H9 (cell line): ENCODE measurements at regions not wholly inside any gene's neighbourhood (a gene's known extent, or its start where the extent isn't known, plus 50 kb on each side); places are given as distances from the start of the nearest gene placed in this dataset.

Source experiments
- DNase-seq: peaks from one replicate; pipeline ENCODE4 v3.0.0-alpha.2; 2017
- H2AFZ ChIP-seq: one replicate; pipeline ENCODE4 v1.6.1; 2013; ENCODE audit warnings: mild to moderate bottlenecking, low read length, control low read depth, moderate library complexity
- H2AK5ac ChIP-seq: 2 replicates; pipeline ENCODE4 v1.6.1; 2013; ENCODE audit warnings: low read length, control low read depth, mixed read lengths; ENCODE audit not compliant: insufficient read length
- H2BK120ac ChIP-seq: one replicate; pipeline ENCODE4 v1.6.1; 2013; ENCODE audit warnings: low read depth, mild to moderate bottlenecking, low read length, control low read depth, inconsistent platforms; ENCODE audit not compliant: poor library complexity, severe bottlenecking
- H2BK12ac ChIP-seq: 2 replicates; pipeline ENCODE4 v1.6.1; 2013; ENCODE audit warnings: low read length, control low read depth, mixed read lengths, low read depth; ENCODE audit not compliant: insufficient read length
- H2BK15ac ChIP-seq: 2 replicates; pipeline ENCODE4 v1.6.1; 2013; ENCODE audit warnings: low read depth, low read length, control low read depth
- H2BK20ac ChIP-seq: one replicate; pipeline ENCODE4 v1.6.1; 2013; ENCODE audit warnings: low read depth, mild to moderate bottlenecking, low read length, control low read depth, inconsistent platforms; ENCODE audit not compliant: poor library complexity, severe bottlenecking
- H2BK5ac ChIP-seq: 2 replicates; pipeline ENCODE4 v1.6.1; 2013; ENCODE audit warnings: low read length, control low read depth, mixed read lengths; ENCODE audit not compliant: insufficient read length
- H3K14ac ChIP-seq: 2 replicates; pipeline ENCODE4 v1.6.1; 2013; ENCODE audit warnings: low read length, control low read depth; ENCODE audit not compliant: insufficient read depth
- H3K18ac ChIP-seq: 2 replicates; pipeline ENCODE4 v1.6.1; 2013; ENCODE audit warnings: low read depth, mild to moderate bottlenecking, mixed read lengths, low read length, control low read depth; ENCODE audit not compliant: insufficient read length
- H3K23ac ChIP-seq: 2 replicates; pipeline ENCODE4 v1.6.1; 2013; ENCODE audit warnings: low read length, control low read depth, mixed read lengths, low read depth; ENCODE audit not compliant: insufficient read length
- H3K23me2 ChIP-seq: 2 replicates; pipeline ENCODE4 v1.6.1; 2013; ENCODE audit warnings: low read depth, mild to moderate bottlenecking, mixed read lengths, low read length, control low read depth; ENCODE audit not compliant: insufficient read length, poor library complexity, severe bottlenecking
- H3K27ac ChIP-seq: 2 replicates; pipeline ENCODE4 v1.5.1; 2013; ENCODE audit warnings: low read length, control low read depth, mixed read lengths, low read depth; ENCODE audit not compliant: insufficient read length
- H3K27me3 ChIP-seq: 2 replicates; pipeline ENCODE4 v1.6.1; 2013; ENCODE audit warnings: low read length, control low read depth, inconsistent platforms; ENCODE audit not compliant: insufficient read depth
- H3K4ac ChIP-seq: 2 replicates; pipeline ENCODE4 v1.6.1; 2013; ENCODE audit warnings: low read depth, mild to moderate bottlenecking, control low read depth, inconsistent platforms, low read length, moderate library complexity
- H3K4me1 ChIP-seq: 2 replicates; pipeline ENCODE4 v1.6.1; 2013; ENCODE audit warnings: low read length, control low read depth, inconsistent platforms; ENCODE audit not compliant: insufficient read depth
- H3K4me2 ChIP-seq: 2 replicates; pipeline ENCODE4 v1.6.1; 2013; ENCODE audit warnings: low read length, control low read depth, mixed read lengths; ENCODE audit not compliant: insufficient read length, insufficient read depth
- H3K56ac ChIP-seq: 2 replicates; pipeline ENCODE4 v1.6.1; 2013; ENCODE audit warnings: low read depth, mild to moderate bottlenecking, mixed read lengths, low read length, control low read depth; ENCODE audit not compliant: insufficient read length
- H3K79me1 ChIP-seq: 2 replicates; pipeline ENCODE4 v1.6.1; 2013; ENCODE audit warnings: low read depth, mild to moderate bottlenecking, moderate library complexity, low read length, control low read depth, inconsistent platforms; ENCODE audit not compliant: insufficient read depth, poor library complexity, severe bottlenecking
- H3K79me2 ChIP-seq: 2 replicates; pipeline ENCODE4 v1.6.1; 2013; ENCODE audit warnings: low read length, control low read depth, inconsistent platforms; ENCODE audit not compliant: insufficient read depth
- H3K9ac ChIP-seq: 2 replicates; pipeline ENCODE4 v1.6.1; 2013; ENCODE audit warnings: low read length, control low read depth, mixed read lengths; ENCODE audit not compliant: insufficient read length; ENCODE audit errors: extremely low read depth
- H3K9me3 ChIP-seq: one replicate; pipeline ENCODE4 v1.6.1; 2013; ENCODE audit warnings: low read depth, low read length, inconsistent platforms; ENCODE audit not compliant: control insufficient read depth
- H3T11ph ChIP-seq: one replicate; pipeline ENCODE4 v1.6.1; 2013; ENCODE audit warnings: mild to moderate bottlenecking, low read length, control low read depth, inconsistent platforms
- H4K20me1 ChIP-seq: one replicate; pipeline ENCODE4 v1.6.1; 2013; ENCODE audit not compliant: control insufficient read depth, insufficient read length, insufficient read depth
- H4K5ac ChIP-seq: 2 replicates; pipeline ENCODE4 v1.6.1; 2013; ENCODE audit warnings: low read depth, mild to moderate bottlenecking, mixed read lengths, low read length, control low read depth; ENCODE audit not compliant: insufficient read length
- H4K8ac ChIP-seq: replicated peaks from 2 replicates; pipeline ENCODE4 v1.6.1; 2013; ENCODE audit warnings: low read length, control low read depth, mixed read lengths, low read depth; ENCODE audit not compliant: insufficient read length
- H4K91ac ChIP-seq: 2 replicates; pipeline ENCODE4 v1.6.1; 2013; ENCODE audit warnings: low read depth, mild to moderate bottlenecking, moderate library complexity, mixed read lengths, low read length, control low read depth; ENCODE audit not compliant: insufficient read length
- H3K27ac Mint-ChIP-seq, 3 experiments: 2 replicates in 2 of 3; 3 replicates in 1 of 3; pipeline ENCODE4 v1.8.0; 2020 to 2021; ENCODE audit warnings: mixed read lengths in 3 of 3, mild to moderate bottlenecking in 1 of 3, moderate library complexity in 1 of 3
- H3K27me3 Mint-ChIP-seq: 2 replicates; pipeline ENCODE4 v1.8.0; 2021; ENCODE audit warnings: low read depth, mild to moderate bottlenecking, moderate library complexity, mixed read lengths
- H3K36me3 Mint-ChIP-seq, 3 experiments: 2 replicates in 2 of 3; 3 replicates in 1 of 3; pipeline ENCODE4 v1.8.0; 2020 to 2021; ENCODE audit warnings: low read depth in 3 of 3, mixed read lengths in 3 of 3; ENCODE audit not compliant: insufficient read depth in 1 of 3
- H3K4me1 Mint-ChIP-seq, 2 experiments: 2 replicates each; pipeline ENCODE4 v1.8.0; 2020; ENCODE audit warnings: mixed read lengths in 2 of 2
- H3K4me3 Mint-ChIP-seq, 2 experiments: 2 replicates in 1 of 2; 3 replicates in 1 of 2; pipeline ENCODE4 v1.8.0; 2020 to 2021; ENCODE audit warnings: mild to moderate bottlenecking in 2 of 2, mixed read lengths in 2 of 2, moderate library complexity in 1 of 2
- H3K9me3 Mint-ChIP-seq, 2 experiments: 2 replicates in 1 of 2; 3 replicates in 1 of 2; pipeline ENCODE4 v1.8.0; 2020; ENCODE audit warnings: mild to moderate bottlenecking in 2 of 2, mixed read lengths in 2 of 2, moderate library complexity in 1 of 2
- CTCF ChIP-seq: fragments of 200-600 bp; sonication (generic); conservative IDR thresholded peaks from 3 replicates; pipeline ENCODE4 v1.8.0; 2021; ENCODE audit warnings: antibody characterized with exemption, mild to moderate bottlenecking
- WGBS: extraction: QIAGEN DNeasy Blood & Tissue Kit; methylation state at CpG from one replicate; pipeline ENCODE4 v1.1.7; 2013; ENCODE audit warnings: missing lambda C conversion rate, low lambda C conversion rate, mixed read lengths; ENCODE audit not compliant: insufficient read length; ENCODE audit errors: extremely low coverage; 5-methylcytosine and 5-hydroxymethylcytosine counted together

GRCh38 chr12:4202487-4202886, 71.1 kb upstream of the CCND2 start:
- Mint-ChIP-seq H3K4me1 (peaks cover 62 to 68% of the 10 kb centered on the region in 2 experiments), H3K9me3 (peaks cover 0 to 3% of the 10 kb centered on the region in 2 experiments; a peak in 1 of 5 replicates), H3K4me3 (no peak overlapping the region), H3K27me3 (peaks cover 15% of the 10 kb centered on the region), H3K36me3 (no peaks in the 10 kb centered on the region; a peak in 1 of 7 replicates), H3K27ac (no peak overlapping the region)
- no peak overlapping the region for H2AFZ ChIP-seq
- no peak for DNase-seq
- no peak overlapping the region for H3T11ph ChIP-seq
- no peak overlapping the region for H3K4me2 ChIP-seq
- no peak overlapping the region for H3K27ac ChIP-seq
- H4K91ac ChIP-seq, result no peak overlapping the region
- H3K27me3 ChIP-seq, result no peaks in the 10 kb centered on the region
- no peak overlapping the region for H3K18ac ChIP-seq
- no peak overlapping the region for H2BK12ac ChIP-seq
- H3K79me1 ChIP-seq, result no peaks in the 10 kb centered on the region
- no peaks in the 10 kb centered on the region for H3K9me3 ChIP-seq
- H2BK120ac ChIP-seq, result no peak overlapping the region
- no peaks in the 10 kb centered on the region for H3K79me2 ChIP-seq
- peaks cover 15% of the 10 kb centered on the region for H3K4me1 ChIP-seq
- no peak overlapping the region for H3K9ac ChIP-seq
- no peaks in the 10 kb centered on the region for H3K23me2 ChIP-seq
- no peak overlapping the region for H2BK20ac ChIP-seq
- no peak overlapping the region for H3K14ac ChIP-seq
- H4K20me1 ChIP-seq, result no peaks in the 10 kb centered on the region
- no peak overlapping the region for H3K23ac ChIP-seq
- H2BK5ac ChIP-seq, result no peak overlapping the region
- no peak overlapping the region for H4K5ac ChIP-seq
- no peak overlapping the region for H2AK5ac ChIP-seq
- no CpG with 5 or more reads among the region's 7 CpGs for WGBS
- H3K4ac ChIP-seq, result no peak overlapping the region
- H2BK15ac ChIP-seq, result no peak overlapping the region
- no peak overlapping the region for H4K8ac ChIP-seq
- no peak overlapping the region for H3K56ac ChIP-seq
- TF ChIP-seq CTCF, result no peak
